ENCODE measurements at regions not wholly inside any gene's neighbourhood (a gene's known extent, or its start where the extent isn't known, plus 50 kb on each side); places are given as distances from the start of the nearest gene placed in this dataset.

GRCh38 chr20:51183451-51183850 lies 160.5 kb upstream of the KCNG1 start:
- POLR2A ChIA-PET, result no interaction called here
- Histone ChIP-seq H3K36me3 (replicated peaks in 1 of 2; ENCODE audit: control insufficient read depth in 1 of 2, insufficient read depth in 2 of 2, low read length in 1 of 2) (no peaks in the 10 kb centered on the region), H3K27ac (ENCODE audit: low read depth in 2 of 2, low read length in 1 of 2) (no peak overlapping the region), H3K9ac (no peak overlapping the region), H3K9me3 (no peaks in the 10 kb centered on the region), H4K20me1 (ENCODE audit: insufficient read depth) (no peaks in the 10 kb centered on the region), H3K4me2 (no peak overlapping the region), H3K27me3 (ENCODE audit: insufficient read depth) (0 out of 2 replicates have a peak, but pooled peaks cover 5% of the 10 kb centered on the region), H2AFZ (ENCODE audit: low read depth) (no peak overlapping the region), H3K4me1 (ENCODE audit: control insufficient read depth in 1 of 2, insufficient read depth in 2 of 2, low read depth in 1 of 2, low read length in 1 of 2) (peaks cover 0 to 19% of the 10 kb centered on the region in 2 experiments; a peak in 1 of 4 replicates), H3K79me2 (ENCODE audit: insufficient read depth) (no peaks in the 10 kb centered on the region), H3K9me2 (no peaks in the 10 kb centered on the region), H3K4me3 (ENCODE audit: low read depth in 2 of 2, low read length in 1 of 2) (no peak overlapping the region), H3F3A (replicated peaks; ENCODE audit: insufficient read depth) (no peaks in the 10 kb centered on the region)
- TF ChIP-seq TEAD4 (IDR thresholded peaks at IDR 0.05; ENCODE audit: borderline replicate concordance, insufficient read depth) (no peak), RAD21 (IDR thresholded peaks at IDR 0.05; ENCODE audit: low read length) (no peak), FOXJ3 (CRISPR knock-in tag; IDR thresholded peaks at IDR 0.05) (no peak), ELF1 (IDR thresholded peaks at IDR 0.05) (no peak), JUND (IDR thresholded peaks at IDR 0.05) (no peak), MEF2A (IDR thresholded peaks at IDR 0.05; ENCODE audit: borderline replicate concordance, low read depth) (no peak), FOSL2 (IDR thresholded peaks at IDR 0.05; ENCODE audit: borderline replicate concordance, low read depth) (no peak), NFIC (IDR thresholded peaks at IDR 0.05; ENCODE audit: borderline replicate concordance) (no peak), POLR2AphosphoS5 (IDR thresholded peaks at IDR 0.05; ENCODE audit: low read depth, low read length) (no peak), EZH2phosphoT487 (IDR thresholded peaks at IDR 0.05; ENCODE audit: borderline replicate concordance, low read depth) (no peak), PBX3 (IDR thresholded peaks at IDR 0.05) (no peak), IRF3 (IDR thresholded peaks at IDR 0.05; ENCODE audit: low read depth, low read length) (no peak), ZBTB33 (IDR thresholded peaks at IDR 0.05; ENCODE audit: borderline replicate concordance, low read depth) (no peak), TCF12 (IDR thresholded peaks at IDR 0.05) (no peak), EP300 (IDR thresholded peaks at IDR 0.05; ENCODE audit: borderline replicate concordance in 1 of 2, low read depth in 1 of 2, low read length in 1 of 2) (no peak), SMC3 (IDR thresholded peaks at IDR 0.05; ENCODE audit: low read depth, low read length) (no peak), RCOR1 (IDR thresholded peaks at IDR 0.05; ENCODE audit: low read length) (no peak), RXRA (IDR thresholded peaks at IDR 0.05; ENCODE audit: borderline replicate concordance, low read depth) (no peak)
- 93% methylated on average over 1 of the region's 1 CpG for WGBS (ENCODE audit: low lambda C conversion rate)
- DNase-seq, result no peak
- CTCF ChIA-PET, result no interaction called here

All from SK-N-SH (cell line).